Naive thymus-derived CD4-positive, alpha-beta T cell (primary cell): ENCODE measurements at regions not wholly inside any gene's neighbourhood (a gene's known extent, or its start where the extent isn't known, plus 50 kb on each side); places are given as distances from the start of the nearest gene placed in this dataset.
"Not testable (repeated sequence)": the region's sequence is repeated elsewhere in the genome, so short reads cannot be mapped to it uniquely, and the experiment has no call there.

Experiments
- ATAC-seq: fragments of 150-1000 bp; cut with Tn5 transposase; 2 replicates; pipeline ENCODE4 v1.10.0; 2021; ENCODE audit warnings: mild to moderate bottlenecking, moderate library complexity
- CTCF ChIA-PET: fragments of 350-600 bp; sonication (Branson Sonifier 250); formaldehyde crosslinking; loops from one replicate; lab custom pipeline; 2021; ENCODE audit warnings: antibody characterized with exemption; lab: Charles Lee
- POLR2A ChIA-PET: fragments of 350-600 bp; sonication (Branson Sonifier 250); formaldehyde crosslinking; loops from one replicate; lab custom pipeline; 2021; ENCODE audit warnings: antibody characterized with exemption, inconsistent platforms; lab: Charles Lee
- DNase-seq, 9 donors: peaks; one replicate each; pipeline versions ENCODE4 v3.0.0 to v3.0.0-alpha.2; 2020 to 2022; ENCODE audit warnings: mixed read lengths in 1 of 9
- H3K27ac ChIP-seq: one replicate; pipeline ENCODE4 v1.7.0; 2013; ENCODE audit warnings: mild to moderate bottlenecking, low read depth, low read length, moderate library complexity
- H3K27me3 ChIP-seq, 2 donors: one replicate each; pipeline ENCODE4 v1.7.0; 2013; ENCODE audit warnings: low read length in 2 of 2, mild to moderate bottlenecking in 2 of 2, moderate library complexity in 2 of 2; ENCODE audit not compliant: control insufficient read depth in 2 of 2, insufficient read depth in 2 of 2
- H3K36me3 ChIP-seq, 3 experiments: 1 replicate in 2 of 3; 2 replicates in 1 of 3; pipeline ENCODE4 v1.7.0; 2013; ENCODE audit warnings: low read length in 3 of 3, mild to moderate bottlenecking in 3 of 3, moderate library complexity in 1 of 3; ENCODE audit not compliant: insufficient read depth in 3 of 3, control insufficient read depth in 2 of 3
- H3K4me1 ChIP-seq, 2 donors: one replicate each; pipeline ENCODE4 v1.7.0; 2013; ENCODE audit warnings: low read length in 2 of 2, mild to moderate bottlenecking in 2 of 2, moderate library complexity in 1 of 2; ENCODE audit not compliant: control insufficient read depth in 2 of 2, insufficient read depth in 2 of 2
- H3K4me3 ChIP-seq: 2 replicates; pipeline ENCODE4 v1.7.0; 2013; ENCODE audit warnings: mild to moderate bottlenecking, low read length
- H3K9me3 ChIP-seq, 3 experiments: 1 replicate in 2 of 3; 2 replicates in 1 of 3; pipeline ENCODE4 v1.7.0; 2013; ENCODE audit warnings: low read length in 3 of 3; ENCODE audit not compliant: control insufficient read depth in 2 of 3
- H3K27ac Mint-ChIP-seq, 9 donors: one replicate each; pipeline ENCODE4 v1.8.0; 2020 to 2022; ENCODE audit warnings: mixed read lengths in 9 of 9, mild to moderate bottlenecking in 8 of 9, moderate library complexity in 5 of 9, inconsistent platforms in 2 of 9
- H3K27me3 Mint-ChIP-seq, 5 donors: one replicate each; pipeline ENCODE4 v1.8.0; 2021 to 2022; ENCODE audit warnings: mixed read lengths in 5 of 5, mild to moderate bottlenecking in 1 of 5
- H3K36me3 Mint-ChIP-seq, 5 donors: one replicate each; pipeline ENCODE4 v1.8.0; 2020 to 2022; ENCODE audit warnings: mixed read lengths in 5 of 5, mild to moderate bottlenecking in 3 of 5, inconsistent platforms in 1 of 5
- H3K4me1 Mint-ChIP-seq, 7 donors: one replicate each; pipeline ENCODE4 v1.8.0; 2020 to 2022; ENCODE audit warnings: mixed read lengths in 7 of 7, mild to moderate bottlenecking in 3 of 7, inconsistent platforms in 1 of 7
- H3K4me3 Mint-ChIP-seq, 10 donors: one replicate each; pipeline ENCODE4 v1.8.0; 2020 to 2022; ENCODE audit warnings: mild to moderate bottlenecking in 10 of 10, mixed read lengths in 10 of 10, moderate library complexity in 6 of 10, inconsistent platforms in 2 of 10
- H3K9me3 Mint-ChIP-seq, 11 donors: one replicate each; pipeline ENCODE4 v1.8.0; 2020 to 2022; ENCODE audit warnings: mixed read lengths in 11 of 11, mild to moderate bottlenecking in 4 of 11, inconsistent platforms in 1 of 11, moderate library complexity in 1 of 11
- intact Hi-C, 2 donors: fragments of 100-400 bp; cut with micrococcal nuclease; formaldehyde crosslinking; loops; one replicate each; pipeline ENCODE4 v1.15.1; 2023

GRCh38 chr1:184836141-184836540 lies 81.5 kb upstream of the EDEM3 start:
- Mint-ChIP-seq H3K4me1 (peaks cover 0 to 7% (median 3%) of the 10 kb centered on the region in 7 donors), H3K27ac (no peak overlapping the region), H3K9me3 (peaks cover 0 to 9% (median 0%) of the 10 kb centered on the region in 11 donors), H3K4me3 (no peak overlapping the region), H3K27me3 (no peaks in the 10 kb centered on the region), H3K36me3 (peaks cover 0 to 22% (median 0%) of the 10 kb centered on the region in 5 donors)
- intact Hi-C loops = no loop called here
- Histone ChIP-seq H3K4me1 (peaks cover 0 to 10% of the 10 kb centered on the region in 2 donors), H3K27ac (no peak overlapping the region), H3K9me3 (no peaks in the 10 kb centered on the region), H3K36me3 (peaks cover 0 to 12% (median 0%) of the 10 kb centered on the region in 3 experiments), H3K4me3 (no peak overlapping the region), H3K27me3 (no peaks in the 10 kb centered on the region)
- DNase-seq (no peak), ATAC-seq (no peak)
- ChIA-PET CTCF (no interaction called here), POLR2A (no interaction called here)

GRCh38 chr1:184833994-184834393 lies 79.3 kb upstream of the EDEM3 start:
- POLR2A ChIA-PET, ATAC-seq, H3K4me1 ChIP-seq, DNase-seq, H3K4me1 Mint-ChIP-seq, H3K4me3 ChIP-seq, CTCF ChIA-PET, H3K9me3 ChIP-seq, H3K27me3 ChIP-seq, H3K27me3 Mint-ChIP-seq, H3K9me3 Mint-ChIP-seq, H3K4me3 Mint-ChIP-seq, H3K27ac Mint-ChIP-seq, H3K27ac ChIP-seq: not testable (repeated sequence)
- intact Hi-C loops = loop anchor here in 1 of 2 donors (5.0 kb wide), 1 partner anchor 33 kb away; no protein-coding TSS in a partner anchor
- peaks cover 0 to 12% (median 0%) of the 10 kb centered on the region in 3 experiments for H3K36me3 ChIP-seq
- H3K36me3 Mint-ChIP-seq = peaks cover 0 to 21% (median 0%) of the 10 kb centered on the region in 5 donors

- Mint-ChIP-seq H3K27me3 (no peaks in the 10 kb centered on the region), H3K36me3 (peaks cover 0 to 24% (median 0%) of the 10 kb centered on the region in 5 donors), H3K4me3 (no peak overlapping the region), H3K9me3 (peaks cover 0 to 9% (median 0%) of the 10 kb centered on the region in 11 donors), H3K27ac (no peak overlapping the region), H3K4me1 (no peaks in the 10 kb centered on the region)
- intact Hi-C loops = loop anchor here in 1 of 2 donors (5.0 kb wide), 1 partner anchor 35 kb away; no protein-coding TSS in a partner anchor
- H3K4me3 ChIP-seq = no peak overlapping the region
- H3K36me3 ChIP-seq = peaks cover 0 to 12% (median 0%) of the 10 kb centered on the region in 3 experiments
- H3K9me3 ChIP-seq = no peaks in the 10 kb centered on the region
- H3K27me3 ChIP-seq = no peaks in the 10 kb centered on the region
- ChIA-PET CTCF (no interaction called here), POLR2A (no interaction called here)
- ATAC-seq = no peak
- no peak for DNase-seq
- no peaks in the 10 kb centered on the region for H3K4me1 ChIP-seq
- H3K27ac ChIP-seq = no peak overlapping the region
Observed at GRCh38 chr1:184832517-184832916, 77.9 kb upstream of the EDEM3 start.

- H3K4me1 Mint-ChIP-seq, H3K4me3 Mint-ChIP-seq, H3K9me3 Mint-ChIP-seq, H3K27me3 Mint-ChIP-seq, DNase-seq, H3K27ac Mint-ChIP-seq, H3K4me1 ChIP-seq, ATAC-seq, H3K27ac ChIP-seq, intact Hi-C loops, POLR2A ChIA-PET, H3K4me3 ChIP-seq, H3K9me3 ChIP-seq, H3K27me3 ChIP-seq: not testable (repeated sequence)
- peaks cover 0 to 27% (median 0%) of the 10 kb centered on the region in 5 donors for H3K36me3 Mint-ChIP-seq
- H3K36me3 ChIP-seq = peaks cover 0 to 12% (median 0%) of the 10 kb centered on the region in 3 experiments
- CTCF ChIA-PET = interaction anchor here (0.6 kb wide), 1 partner anchor 152 kb away, joined by 3 read pairs; no protein-coding TSS in a partner anchor
Observed at GRCh38 chr1:184829496-184829895, 74.8 kb upstream of the EDEM3 start.

GRCh38 chr1:184828369-184828717 lies 73.7 kb upstream of the EDEM3 start:
- peaks cover 0 to 15% (median 0%) of the 10 kb centered on the region in 3 experiments for H3K36me3 ChIP-seq
- Mint-ChIP-seq H3K9me3 (peaks cover 0 to 3% (median 0%) of the 10 kb centered on the region in 11 donors), H3K27me3 (no peaks in the 10 kb centered on the region), H3K4me3 (no peak overlapping the region), H3K27ac (no peak overlapping the region), H3K4me1 (no peaks in the 10 kb centered on the region), H3K36me3 (peaks cover 0 to 27% (median 0%) of the 10 kb centered on the region in 5 donors)
- POLR2A ChIA-PET = no interaction called here
- intact Hi-C loops = no loop called here
- no peak for DNase-seq
- no peak overlapping the region for H3K27ac ChIP-seq
- no peak for ATAC-seq
- CTCF ChIA-PET = no interaction called here
- no peaks in the 10 kb centered on the region for H3K27me3 ChIP-seq
- no peaks in the 10 kb centered on the region for H3K9me3 ChIP-seq
- H3K4me1 ChIP-seq = no peaks in the 10 kb centered on the region
- no peak overlapping the region for H3K4me3 ChIP-seq

GRCh38 chr1:184827600-184828368 lies 73.1 kb upstream of the EDEM3 start:
- Histone ChIP-seq H3K27me3 (no peaks in the 10 kb centered on the region), H3K4me1 (no peaks in the 10 kb centered on the region), H3K9me3 (no peaks in the 10 kb centered on the region), H3K4me3 (no peak overlapping the region), H3K27ac (no peak overlapping the region), H3K36me3 (peaks cover 0 to 19% (median 0%) of the 10 kb centered on the region in 3 experiments)
- Mint-ChIP-seq H3K27ac (no peak overlapping the region), H3K36me3 (peaks cover 0 to 31% (median 0%) of the 10 kb centered on the region in 5 donors), H3K4me3 (no peak overlapping the region), H3K9me3 (no peaks in the 10 kb centered on the region), H3K4me1 (no peaks in the 10 kb centered on the region), H3K27me3 (no peaks in the 10 kb centered on the region)
- POLR2A ChIA-PET = no interaction called here
- intact Hi-C loops = no loop called here
- DNase-seq = no peak
- CTCF ChIA-PET = no interaction called here
- ATAC-seq = no peak

GRCh38 chr1:184826001-184826400 lies 71.3 kb upstream of the EDEM3 start:
- H3K4me1 ChIP-seq = no peaks in the 10 kb centered on the region
- H3K27ac ChIP-seq = no peak overlapping the region
- no peak overlapping the region for H3K27ac Mint-ChIP-seq
- H3K36me3 ChIP-seq = peaks cover 0 to 6% (median 0%) of the 10 kb centered on the region in 3 experiments
- ATAC-seq = no peak
- H3K9me3 Mint-ChIP-seq = no peaks in the 10 kb centered on the region
- no peak overlapping the region for H3K4me3 Mint-ChIP-seq
- POLR2A ChIA-PET = no interaction called here
- no peaks in the 10 kb centered on the region for H3K9me3 ChIP-seq
- H3K27me3 ChIP-seq = no peaks in the 10 kb centered on the region
- no peak overlapping the region for H3K4me3 ChIP-seq
- peaks cover 0 to 25% (median 0%) of the 10 kb centered on the region in 5 donors for H3K36me3 Mint-ChIP-seq
- no peaks in the 10 kb centered on the region for H3K27me3 Mint-ChIP-seq
- DNase-seq = no peak
- intact Hi-C loops = no loop called here
- CTCF ChIA-PET = no interaction called here
- H3K4me1 Mint-ChIP-seq = no peaks in the 10 kb centered on the region
